HL-60 (cell line): ENCODE measurements at regions not wholly inside any gene's neighbourhood (a gene's known extent, or its start where the extent isn't known, plus 50 kb on each side); places are given as distances from the start of the nearest gene placed in this dataset.

Source experiments
- CTCF ChIP-seq: IDR thresholded peaks from one replicate; pipeline ENCODE4 v1.5.1; 2011; ENCODE audit warnings: low read length, control low read depth, inconsistent platforms; ENCODE audit not compliant: insufficient read depth
- POLR2AphosphoS5 ChIP-seq: IDR thresholded peaks from 2 replicates; pipeline ENCODE4 v1.6.1; 2012; ENCODE audit warnings: low read depth
- SPI1 ChIP-seq: IDR thresholded peaks from 2 replicates; pipeline ENCODE4 v1.6.1; 2012; ENCODE audit warnings: low read depth, mild to moderate bottlenecking, borderline replicate concordance
- TF ChIP-seq, protein P1 (sequence below): IDR thresholded peaks from 2 replicates; pipeline ENCODE4 v1.6.1; 2012; ENCODE audit warnings: low read depth; ENCODE audit not compliant: insufficient replicate concordance

DNA sequence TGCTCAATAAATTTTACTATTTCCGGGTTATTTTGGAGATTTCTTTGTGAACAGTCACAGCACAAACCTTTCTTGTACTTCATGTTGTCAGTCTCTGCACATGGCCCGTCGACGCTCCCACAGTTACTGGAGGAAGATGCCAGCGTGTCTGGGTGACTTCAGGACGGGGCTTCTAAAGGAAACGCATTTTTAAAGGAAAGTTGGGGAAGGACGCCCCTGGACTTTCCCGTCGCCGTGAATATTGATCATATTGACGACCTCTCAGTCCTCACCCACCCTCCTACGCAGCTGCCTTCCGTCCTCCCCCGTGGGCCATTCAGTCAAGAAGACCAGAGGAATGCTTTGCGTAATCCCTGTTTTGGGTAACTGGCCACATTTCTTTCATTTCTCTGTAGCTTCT is 71.1 kb upstream of the SNTG2 start:
- TF ChIP-seq CTCF = no peak
- TF ChIP-seq POLR2AphosphoS5 = no peak
- TF ChIP-seq, protein P1, sequence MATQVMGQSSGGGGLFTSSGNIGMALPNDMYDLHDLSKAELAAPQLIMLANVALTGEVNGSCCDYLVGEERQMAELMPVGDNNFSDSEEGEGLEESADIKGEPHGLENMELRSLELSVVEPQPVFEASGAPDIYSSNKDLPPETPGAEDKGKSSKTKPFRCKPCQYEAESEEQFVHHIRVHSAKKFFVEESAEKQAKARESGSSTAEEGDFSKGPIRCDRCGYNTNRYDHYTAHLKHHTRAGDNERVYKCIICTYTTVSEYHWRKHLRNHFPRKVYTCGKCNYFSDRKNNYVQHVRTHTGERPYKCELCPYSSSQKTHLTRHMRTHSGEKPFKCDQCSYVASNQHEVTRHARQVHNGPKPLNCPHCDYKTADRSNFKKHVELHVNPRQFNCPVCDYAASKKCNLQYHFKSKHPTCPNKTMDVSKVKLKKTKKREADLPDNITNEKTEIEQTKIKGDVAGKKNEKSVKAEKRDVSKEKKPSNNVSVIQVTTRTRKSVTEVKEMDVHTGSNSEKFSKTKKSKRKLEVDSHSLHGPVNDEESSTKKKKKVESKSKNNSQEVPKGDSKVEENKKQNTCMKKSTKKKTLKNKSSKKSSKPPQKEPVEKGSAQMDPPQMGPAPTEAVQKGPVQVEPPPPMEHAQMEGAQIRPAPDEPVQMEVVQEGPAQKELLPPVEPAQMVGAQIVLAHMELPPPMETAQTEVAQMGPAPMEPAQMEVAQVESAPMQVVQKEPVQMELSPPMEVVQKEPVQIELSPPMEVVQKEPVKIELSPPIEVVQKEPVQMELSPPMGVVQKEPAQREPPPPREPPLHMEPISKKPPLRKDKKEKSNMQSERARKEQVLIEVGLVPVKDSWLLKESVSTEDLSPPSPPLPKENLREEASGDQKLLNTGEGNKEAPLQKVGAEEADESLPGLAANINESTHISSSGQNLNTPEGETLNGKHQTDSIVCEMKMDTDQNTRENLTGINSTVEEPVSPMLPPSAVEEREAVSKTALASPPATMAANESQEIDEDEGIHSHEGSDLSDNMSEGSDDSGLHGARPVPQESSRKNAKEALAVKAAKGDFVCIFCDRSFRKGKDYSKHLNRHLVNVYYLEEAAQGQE = no peak
- TF ChIP-seq SPI1 = no peak
